ENCODE measurements at regions not wholly inside any gene's neighbourhood (a gene's known extent, or its start where the extent isn't known, plus 50 kb on each side); places are given as distances from the start of the nearest gene placed in this dataset.

DNA sequence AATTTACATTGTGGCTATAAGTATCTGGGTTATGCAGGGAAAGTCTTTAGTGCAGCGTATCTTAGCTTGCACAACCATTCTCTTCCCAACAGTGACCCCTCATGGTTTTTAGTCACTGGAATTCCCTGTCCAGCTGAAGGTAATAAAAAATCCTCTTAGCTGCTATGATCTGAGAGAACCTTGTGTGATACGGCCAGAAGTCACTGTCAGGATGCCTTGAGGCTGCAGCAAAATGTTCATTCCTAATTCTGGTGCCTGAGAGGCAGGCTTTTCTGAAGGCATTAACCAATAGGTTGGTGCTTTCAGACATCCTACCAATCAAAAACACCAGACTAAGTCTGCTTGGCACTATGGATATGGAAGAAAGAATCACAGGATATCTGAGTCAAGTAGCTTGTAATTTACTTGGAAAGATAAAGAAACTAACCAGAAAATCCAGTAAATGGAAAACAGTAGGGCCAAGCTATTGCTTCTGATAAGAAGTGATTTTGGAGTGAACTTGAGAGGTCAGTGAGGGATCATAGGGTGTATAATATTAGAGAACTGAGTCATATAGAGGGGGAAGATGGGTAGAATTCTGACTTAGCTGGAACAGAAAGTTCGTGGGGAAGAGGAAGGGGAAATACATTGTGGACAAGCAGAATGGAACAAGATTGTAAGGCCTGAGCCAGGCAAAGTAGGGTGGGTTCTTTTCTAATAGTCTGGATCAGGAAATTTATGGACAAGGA lies 89.0 kb upstream of the SLC14A2 start:
- TF ChIP-seq POLR2AphosphoS5 (IDR thresholded peaks at IDR 0.05; ENCODE audit: insufficient read depth, low read depth, low read length), result no peak
- no peak for TF ChIP-seq MYC (IDR thresholded peaks at IDR 0.05; ENCODE audit: low read depth, low read length)
- TF ChIP-seq, protein P1, sequence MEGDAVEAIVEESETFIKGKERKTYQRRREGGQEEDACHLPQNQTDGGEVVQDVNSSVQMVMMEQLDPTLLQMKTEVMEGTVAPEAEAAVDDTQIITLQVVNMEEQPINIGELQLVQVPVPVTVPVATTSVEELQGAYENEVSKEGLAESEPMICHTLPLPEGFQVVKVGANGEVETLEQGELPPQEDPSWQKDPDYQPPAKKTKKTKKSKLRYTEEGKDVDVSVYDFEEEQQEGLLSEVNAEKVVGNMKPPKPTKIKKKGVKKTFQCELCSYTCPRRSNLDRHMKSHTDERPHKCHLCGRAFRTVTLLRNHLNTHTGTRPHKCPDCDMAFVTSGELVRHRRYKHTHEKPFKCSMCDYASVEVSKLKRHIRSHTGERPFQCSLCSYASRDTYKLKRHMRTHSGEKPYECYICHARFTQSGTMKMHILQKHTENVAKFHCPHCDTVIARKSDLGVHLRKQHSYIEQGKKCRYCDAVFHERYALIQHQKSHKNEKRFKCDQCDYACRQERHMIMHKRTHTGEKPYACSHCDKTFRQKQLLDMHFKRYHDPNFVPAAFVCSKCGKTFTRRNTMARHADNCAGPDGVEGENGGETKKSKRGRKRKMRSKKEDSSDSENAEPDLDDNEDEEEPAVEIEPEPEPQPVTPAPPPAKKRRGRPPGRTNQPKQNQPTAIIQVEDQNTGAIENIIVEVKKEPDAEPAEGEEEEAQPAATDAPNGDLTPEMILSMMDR (IDR thresholded peaks at IDR 0.05; ENCODE audit: extremely low read depth in 1 of 2, insufficient read depth in 1 of 2, low read depth in 1 of 2, low read length in 2 of 2), result no peak
- no peak for TF ChIP-seq POLR2A (IDR thresholded peaks at IDR 0.05; ENCODE audit: low read depth, low read length)

Data from endothelial cell of umbilical vein (primary cell).